ENCODE measurements at regions not wholly inside any gene's neighbourhood (a gene's known extent, or its start where the extent isn't known, plus 50 kb on each side); places are given as distances from the start of the nearest gene placed in this dataset.
A peak's percentile ranks its signal among the peaks of the same experiment; 100 is the strongest.

- Histone ChIP-seq H3K4me1 (ENCODE audit: control insufficient read depth in 1 of 2, insufficient read depth in 2 of 2, low read length in 2 of 2) (no peaks in the 10 kb centered on the region), H3K36me3 (ENCODE audit: control insufficient read depth in 1 of 2, insufficient read depth in 2 of 2, low read length in 1 of 2) (no peaks in the 10 kb centered on the region), H3K4me3 (ENCODE audit: low read length in 2 of 2) (no peak overlapping the region), H3K27ac (ENCODE audit: low read depth in 1 of 2, low read length in 2 of 2) (no peak overlapping the region), H3K27me3 (ENCODE audit: control insufficient read depth in 1 of 2, insufficient read depth in 2 of 2, low read length in 1 of 2) (no peaks in the 10 kb centered on the region), H3K9me3 (ENCODE audit: control insufficient read depth, low read length) (peaks cover 4% of the 10 kb centered on the region)
- DNase-seq (no peak), ATAC-seq (ENCODE audit: low FRiP score) (no peak)
- intact Hi-C loops (cut with DNase I), result no loop called here
- WGBS, 2 donors, result 94 to 96% methylated on average over 3 of the region's 3 CpGs
Observed at GRCh38 chr14:31977001-31977556, 100.0 kb upstream of the ARHGAP5 start.

GRCh38 chr14:31978423-31978822, 98.7 kb upstream of the ARHGAP5 start:
- Histone ChIP-seq H3K27ac (ENCODE audit: low read depth in 1 of 2, low read length in 2 of 2) (no peak overlapping the region), H3K9me3 (ENCODE audit: control insufficient read depth, low read length) (peaks cover 3% of the 10 kb centered on the region), H3K4me1 (ENCODE audit: control insufficient read depth in 1 of 2, insufficient read depth in 2 of 2, low read length in 2 of 2) (no peaks in the 10 kb centered on the region), H3K4me3 (ENCODE audit: low read length in 2 of 2) (no peak overlapping the region), H3K27me3 (ENCODE audit: control insufficient read depth in 1 of 2, insufficient read depth in 2 of 2, low read length in 1 of 2) (no peaks in the 10 kb centered on the region), H3K36me3 (ENCODE audit: control insufficient read depth in 1 of 2, insufficient read depth in 2 of 2, low read length in 1 of 2) (no peaks in the 10 kb centered on the region)
- intact Hi-C loops (cut with DNase I), result no loop called here
- ATAC-seq (ENCODE audit: low FRiP score) (no peak), DNase-seq (no peak)
- WGBS, 2 donors, result 11 to 17% methylated on average over 3 of the region's 3 CpGs

GRCh38 chr14:31982642-31983041, 94.5 kb upstream of the ARHGAP5 start:
- H3K27me3 ChIP-seq (ENCODE audit: control insufficient read depth in 1 of 2, insufficient read depth in 2 of 2, low read length in 1 of 2), result no peaks in the 10 kb centered on the region
- 88 to 100% methylated on average over 1 of the region's 1 CpG for WGBS, 2 donors
- no peaks in the 10 kb centered on the region for H3K36me3 ChIP-seq (ENCODE audit: control insufficient read depth in 1 of 2, insufficient read depth in 2 of 2, low read length in 1 of 2)
- DNase-seq, result no peak
- ATAC-seq (ENCODE audit: low FRiP score), result no peak
- H3K27ac ChIP-seq (ENCODE audit: low read depth in 1 of 2, low read length in 2 of 2), result no peak overlapping the region
- no peaks in the 10 kb centered on the region for H3K4me1 ChIP-seq (ENCODE audit: control insufficient read depth in 1 of 2, insufficient read depth in 2 of 2, low read length in 2 of 2)
- H3K4me3 ChIP-seq (ENCODE audit: low read length in 2 of 2), result no peak overlapping the region
- H3K9me3 ChIP-seq (ENCODE audit: control insufficient read depth, low read length), result peaks cover 1% of the 10 kb centered on the region
- intact Hi-C loops (cut with DNase I), result no loop called here

DNA sequence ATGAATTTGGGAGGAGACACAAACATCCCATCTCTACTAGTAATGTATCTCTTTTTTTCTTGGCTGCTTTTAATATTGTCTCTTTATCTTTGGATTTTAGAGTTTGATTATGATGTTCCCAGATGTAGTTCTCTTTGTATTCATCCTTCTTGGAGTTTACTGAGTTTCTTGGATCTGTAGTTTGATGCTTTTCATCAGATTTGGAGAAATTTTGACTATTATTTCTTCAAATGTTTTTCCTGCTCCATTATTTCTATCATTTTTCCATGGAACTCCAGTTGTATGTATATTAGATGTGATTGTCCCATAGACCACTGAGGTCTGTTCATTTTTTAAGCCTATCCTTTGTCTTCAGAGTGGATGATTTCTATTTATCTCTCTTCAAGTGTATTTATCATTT, 90.7 kb upstream of the ARHGAP5 start:
- no peaks in the 10 kb centered on the region for H3K27me3 ChIP-seq (ENCODE audit: control insufficient read depth in 1 of 2, insufficient read depth in 2 of 2, low read length in 1 of 2)
- H3K4me1 ChIP-seq (ENCODE audit: control insufficient read depth in 1 of 2, insufficient read depth in 2 of 2, low read length in 2 of 2), result no peaks in the 10 kb centered on the region
- peaks cover 3% of the 10 kb centered on the region for H3K9me3 ChIP-seq (ENCODE audit: control insufficient read depth, low read length)
- no peak overlapping the region for H3K27ac ChIP-seq (ENCODE audit: low read depth in 1 of 2, low read length in 2 of 2)
- no peak overlapping the region for H3K4me3 ChIP-seq (ENCODE audit: low read length in 2 of 2)
- DNase-seq (no peak), ATAC-seq (ENCODE audit: low FRiP score) (no peak)
- H3K36me3 ChIP-seq (ENCODE audit: control insufficient read depth in 1 of 2, insufficient read depth in 2 of 2, low read length in 1 of 2), result no peaks in the 10 kb centered on the region
- intact Hi-C loops (cut with DNase I), result no loop called here

DNA sequence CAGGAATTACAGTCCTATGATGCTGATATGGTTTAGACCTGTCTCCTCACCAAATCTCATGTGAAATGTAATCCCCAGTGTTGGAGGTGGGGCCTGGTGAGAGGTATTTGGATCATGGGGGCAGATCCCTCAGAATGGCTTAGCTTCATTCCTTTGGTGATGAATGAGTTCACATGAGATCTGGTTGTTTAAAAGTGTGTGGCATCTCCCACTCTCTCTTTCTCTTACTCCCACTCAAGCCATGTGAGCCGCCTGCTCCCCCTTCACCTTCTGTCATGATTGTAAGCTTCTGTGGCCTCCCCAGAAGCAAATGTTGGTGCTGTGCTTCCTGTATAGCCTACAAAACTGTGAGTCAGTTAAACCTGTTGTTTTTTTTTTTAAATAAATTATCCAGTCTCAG, 89.4 kb upstream of the ARHGAP5 start:
- no peak for DNase-seq
- H3K27me3 ChIP-seq (ENCODE audit: control insufficient read depth in 1 of 2, insufficient read depth in 2 of 2, low read length in 1 of 2), result peaks cover 0 to 3% of the 10 kb centered on the region in 2 donors
- WGBS, 2 donors, result 95 to 96% methylated on average over 1 of the region's 1 CpG
- H3K9me3 ChIP-seq (ENCODE audit: control insufficient read depth, low read length), result peaks cover 3% of the 10 kb centered on the region
- no peaks in the 10 kb centered on the region for H3K36me3 ChIP-seq (ENCODE audit: control insufficient read depth in 1 of 2, insufficient read depth in 2 of 2, low read length in 1 of 2)
- H3K4me3 ChIP-seq (ENCODE audit: low read length in 2 of 2), result no peak overlapping the region
- H3K27ac ChIP-seq (ENCODE audit: low read depth in 1 of 2, low read length in 2 of 2), result no peak overlapping the region
- no peaks in the 10 kb centered on the region for H3K4me1 ChIP-seq (ENCODE audit: control insufficient read depth in 1 of 2, insufficient read depth in 2 of 2, low read length in 2 of 2)
- ATAC-seq (ENCODE audit: low FRiP score), result no peak
- intact Hi-C loops (cut with DNase I), result no loop called here

DNA sequence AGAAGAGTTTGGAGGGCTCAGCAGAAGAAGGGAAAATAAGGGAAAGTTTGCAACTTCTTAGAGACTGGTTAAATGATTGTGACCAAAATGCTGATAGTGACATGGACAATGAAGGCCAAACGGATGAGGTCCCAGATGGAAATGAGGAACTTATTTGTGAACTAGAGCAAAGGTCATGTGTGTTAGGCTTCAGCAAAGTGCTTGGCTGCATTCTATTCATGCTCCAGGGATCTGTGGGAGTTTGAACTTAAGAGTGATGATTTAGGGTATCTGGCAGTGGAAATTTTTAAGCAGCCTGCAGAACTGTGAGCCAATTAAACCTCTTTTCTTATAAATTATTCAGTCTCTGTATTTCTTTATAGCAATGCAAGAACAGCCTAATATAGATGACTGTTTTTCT, 88.9 kb upstream of the ARHGAP5 start:
- DNase-seq (no peak), ATAC-seq (ENCODE audit: low FRiP score) (no peak)
- Histone ChIP-seq H3K27ac (ENCODE audit: low read depth in 1 of 2, low read length in 2 of 2) (no peak overlapping the region), H3K4me3 (ENCODE audit: low read length in 2 of 2) (no peak overlapping the region), H3K27me3 (ENCODE audit: control insufficient read depth in 1 of 2, insufficient read depth in 2 of 2, low read length in 1 of 2) (peaks cover 0 to 3% of the 10 kb centered on the region in 2 donors), H3K36me3 (ENCODE audit: control insufficient read depth in 1 of 2, insufficient read depth in 2 of 2, low read length in 1 of 2) (no peaks in the 10 kb centered on the region), H3K9me3 (ENCODE audit: control insufficient read depth, low read length) (peaks cover 3% of the 10 kb centered on the region), H3K4me1 (ENCODE audit: control insufficient read depth in 1 of 2, insufficient read depth in 2 of 2, low read length in 2 of 2) (no peaks in the 10 kb centered on the region)
- 38 to 75% methylated on average over 1 of the region's 1 CpG for WGBS, 2 donors
- intact Hi-C loops (cut with DNase I), result no loop called here

DNA sequence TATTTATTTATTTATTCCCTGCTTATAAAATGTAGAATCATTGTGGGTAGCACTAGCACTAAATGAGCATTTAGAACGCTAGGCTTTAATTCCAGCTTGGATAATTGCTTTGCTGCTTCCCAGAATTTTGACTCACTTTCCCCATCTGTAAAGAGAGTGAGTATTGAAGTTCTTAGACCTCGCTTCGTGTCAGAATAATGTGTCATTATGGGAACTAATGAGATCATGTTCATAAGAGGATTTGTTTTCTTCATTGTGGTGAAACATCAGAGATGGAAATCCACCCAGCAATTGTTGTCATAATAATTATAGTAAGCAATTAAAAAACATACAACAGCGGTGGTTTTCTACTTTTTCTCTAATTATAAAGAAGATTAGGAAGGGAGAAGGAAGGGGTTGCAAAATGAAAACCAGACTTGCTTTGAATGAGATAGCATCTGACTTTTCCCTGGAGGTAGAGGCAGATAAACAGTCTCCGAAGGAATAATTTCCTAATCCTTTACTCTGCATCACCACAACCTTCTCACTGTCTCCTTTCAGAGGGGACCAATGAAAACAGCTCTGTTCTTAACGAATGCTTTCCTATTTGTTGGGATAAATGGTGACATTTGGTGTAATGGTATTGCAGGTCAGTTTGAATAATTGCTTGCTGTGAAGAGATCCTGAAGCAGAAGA, 86.8 kb upstream of the ARHGAP5 start:
- H3K9me3 ChIP-seq (ENCODE audit: control insufficient read depth, low read length), result peaks cover 2% of the 10 kb centered on the region
- intact Hi-C loops (cut with DNase I), result no loop called here
- ATAC-seq (ENCODE audit: low FRiP score) (no peak), DNase-seq (no peak)
- H3K27ac ChIP-seq (ENCODE audit: low read depth in 1 of 2, low read length in 2 of 2), result no peak overlapping the region
- H3K4me1 ChIP-seq (ENCODE audit: control insufficient read depth in 1 of 2, insufficient read depth in 2 of 2, low read length in 2 of 2), result no peaks in the 10 kb centered on the region
- H3K4me3 ChIP-seq (ENCODE audit: low read length in 2 of 2), result no peak overlapping the region
- 62 to 68% methylated on average over 6 of the region's 6 CpGs for WGBS, 2 donors
- H3K27me3 ChIP-seq (ENCODE audit: control insufficient read depth in 1 of 2, insufficient read depth in 2 of 2, low read length in 1 of 2), result peaks cover 0 to 3% of the 10 kb centered on the region in 2 donors
- H3K36me3 ChIP-seq (ENCODE audit: control insufficient read depth in 1 of 2, insufficient read depth in 2 of 2, low read length in 1 of 2), result no peaks in the 10 kb centered on the region

DNA sequence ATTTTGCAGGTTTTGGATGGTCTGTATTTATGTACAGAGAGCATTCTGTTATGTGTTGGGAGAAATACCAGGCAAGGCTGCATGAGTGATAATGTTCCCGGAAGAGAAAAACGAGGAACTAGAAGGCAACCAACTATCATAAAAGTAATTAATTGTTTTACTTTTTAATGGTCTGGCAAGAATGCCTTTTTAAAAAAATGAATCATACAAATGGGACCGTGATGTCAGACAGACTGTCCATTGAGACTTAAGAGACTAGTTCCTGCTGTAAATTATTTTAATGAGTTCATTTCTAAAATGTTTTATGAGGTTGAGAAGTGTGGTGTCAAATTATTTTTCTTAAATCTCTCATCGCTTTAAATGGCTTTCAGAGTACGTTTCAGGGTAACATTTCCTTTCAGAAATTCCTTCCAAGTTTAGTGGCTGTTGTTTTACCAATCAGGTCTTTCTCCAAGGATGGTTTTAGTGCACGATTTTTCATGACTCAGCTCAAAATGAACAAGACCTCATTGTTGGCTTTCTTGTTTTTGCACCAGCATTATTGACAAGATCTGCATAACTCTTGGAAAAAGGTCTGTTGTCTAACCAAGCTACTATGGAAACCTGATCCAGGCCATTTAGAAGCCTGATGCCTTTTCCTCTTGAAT, 86.1 kb upstream of the ARHGAP5 start:
- no peaks in the 10 kb centered on the region for H3K4me1 ChIP-seq (ENCODE audit: control insufficient read depth in 1 of 2, insufficient read depth in 2 of 2, low read length in 2 of 2)
- ATAC-seq (ENCODE audit: low FRiP score) (peak; percentile 74), DNase-seq (no peak)
- intact Hi-C loops (cut with DNase I), result no loop called here
- peaks cover 0 to 3% of the 10 kb centered on the region in 2 donors for H3K27me3 ChIP-seq (ENCODE audit: control insufficient read depth in 1 of 2, insufficient read depth in 2 of 2, low read length in 1 of 2)
- H3K9me3 ChIP-seq (ENCODE audit: control insufficient read depth, low read length), result peaks cover 2% of the 10 kb centered on the region
- H3K36me3 ChIP-seq (ENCODE audit: control insufficient read depth in 1 of 2, insufficient read depth in 2 of 2, low read length in 1 of 2), result no peaks in the 10 kb centered on the region
- H3K4me3 ChIP-seq (ENCODE audit: low read length in 2 of 2), result no peak overlapping the region
- WGBS, 2 donors, result 19 to 35% methylated on average over 6 of the region's 6 CpGs
- no peak overlapping the region for H3K27ac ChIP-seq (ENCODE audit: low read depth in 1 of 2, low read length in 2 of 2)

GRCh38 chr14:31992011-31992447, 85.1 kb upstream of the ARHGAP5 start:
- WGBS, 2 donors, result 66 to 81% methylated on average over 1 of the region's 1 CpG
- intact Hi-C loops (cut with DNase I), result no loop called here
- no peak overlapping the region for H3K27ac ChIP-seq (ENCODE audit: low read depth in 1 of 2, low read length in 2 of 2)
- H3K9me3 ChIP-seq (ENCODE audit: control insufficient read depth, low read length), result peaks cover 2% of the 10 kb centered on the region
- DNase-seq (no peak), ATAC-seq (ENCODE audit: low FRiP score) (no peak)
- peaks cover 0 to 3% of the 10 kb centered on the region in 2 donors for H3K27me3 ChIP-seq (ENCODE audit: control insufficient read depth in 1 of 2, insufficient read depth in 2 of 2, low read length in 1 of 2)
- H3K4me1 ChIP-seq (ENCODE audit: control insufficient read depth in 1 of 2, insufficient read depth in 2 of 2, low read length in 2 of 2), result no peaks in the 10 kb centered on the region
- H3K36me3 ChIP-seq (ENCODE audit: control insufficient read depth in 1 of 2, insufficient read depth in 2 of 2, low read length in 1 of 2), result no peaks in the 10 kb centered on the region
- no peak overlapping the region for H3K4me3 ChIP-seq (ENCODE audit: low read length in 2 of 2)

All from aorta (tissue), 5 donors.